DND-41 (cell line): ENCODE measurements at regions not wholly inside any gene's neighbourhood (a gene's known extent, or its start where the extent isn't known, plus 50 kb on each side); places are given as distances from the start of the nearest gene placed in this dataset.

Experiments
- CTCF ChIP-seq: IDR thresholded peaks from 2 replicates; pipeline ENCODE4 v1.5.1; 2012; ENCODE audit warnings: borderline replicate concordance, low read length, moderate library complexity, mild to moderate bottlenecking; ENCODE audit not compliant: poor library complexity, severe bottlenecking; ENCODE audit errors: extremely low read depth
- EZH2 ChIP-seq: IDR thresholded peaks from 3 replicates; pipeline ENCODE4 v1.6.1; 2012; ENCODE audit warnings: borderline replicate concordance, low read depth, mild to moderate bottlenecking, moderate library complexity, low read length, inconsistent platforms; ENCODE audit not compliant: severe bottlenecking

GRCh38 chr15:45799508-45799907 is 164.7 kb downstream of the SQOR start:
- TF ChIP-seq EZH2 (no peak), CTCF (no peak)
